ENCODE measurements at regions not wholly inside any gene's neighbourhood (a gene's known extent, or its start where the extent isn't known, plus 50 kb on each side); places are given as distances from the start of the nearest gene placed in this dataset.

GRCh38 chr13:111923991-111924677, 142.8 kb upstream of the SOX1 start:
- no peaks in the 10 kb centered on the region for H3K36me3 ChIP-seq (ENCODE audit: control insufficient read depth in 1 of 2, insufficient read depth in 2 of 2, low read length in 1 of 2)
- H3K9me3 ChIP-seq (ENCODE audit: control insufficient read depth, low read length): peaks cover 2% of the 10 kb centered on the region
- DNase-seq (no peak), ATAC-seq (ENCODE audit: low FRiP score) (no peak)
- WGBS, 2 donors: 60 to 67% methylated on average over 15 of the region's 15 CpGs
- intact Hi-C loops (cut with DNase I): no loop called here
- H3K4me1 ChIP-seq (ENCODE audit: control insufficient read depth in 1 of 2, insufficient read depth in 2 of 2, low read length in 2 of 2): no peaks in the 10 kb centered on the region
- no peak overlapping the region for H3K4me3 ChIP-seq (ENCODE audit: low read length in 2 of 2)
- no peaks in the 10 kb centered on the region for H3K27me3 ChIP-seq (ENCODE audit: control insufficient read depth in 1 of 2, insufficient read depth in 2 of 2, low read length in 1 of 2)
- no peak overlapping the region for H3K27ac ChIP-seq (ENCODE audit: low read depth in 1 of 2, low read length in 2 of 2)

GRCh38 chr13:111924678-111925075, 142.3 kb upstream of the SOX1 start:
- H3K27ac ChIP-seq (ENCODE audit: low read depth in 1 of 2, low read length in 2 of 2): no peak overlapping the region
- peaks cover 2% of the 10 kb centered on the region for H3K9me3 ChIP-seq (ENCODE audit: control insufficient read depth, low read length)
- DNase-seq (no peak), ATAC-seq (ENCODE audit: low FRiP score) (no peak)
- 41 to 51% methylated on average over 6 of the region's 6 CpGs for WGBS, 2 donors
- no peaks in the 10 kb centered on the region for H3K36me3 ChIP-seq (ENCODE audit: control insufficient read depth in 1 of 2, insufficient read depth in 2 of 2, low read length in 1 of 2)
- intact Hi-C loops (cut with DNase I): no loop called here
- no peaks in the 10 kb centered on the region for H3K27me3 ChIP-seq (ENCODE audit: control insufficient read depth in 1 of 2, insufficient read depth in 2 of 2, low read length in 1 of 2)
- H3K4me3 ChIP-seq (ENCODE audit: low read length in 2 of 2): no peak overlapping the region
- H3K4me1 ChIP-seq (ENCODE audit: control insufficient read depth in 1 of 2, insufficient read depth in 2 of 2, low read length in 2 of 2): no peaks in the 10 kb centered on the region

GRCh38 chr13:111925146-111925875, 141.6 kb upstream of the SOX1 start:
- no peaks in the 10 kb centered on the region for H3K27me3 ChIP-seq (ENCODE audit: control insufficient read depth in 1 of 2, insufficient read depth in 2 of 2, low read length in 1 of 2)
- H3K4me3 ChIP-seq (ENCODE audit: low read length in 2 of 2): no peak overlapping the region
- no peak overlapping the region for H3K27ac ChIP-seq (ENCODE audit: low read depth in 1 of 2, low read length in 2 of 2)
- H3K9me3 ChIP-seq (ENCODE audit: control insufficient read depth, low read length): peaks cover 2% of the 10 kb centered on the region
- 91 to 93% methylated on average over 13 of the region's 13 CpGs for WGBS, 2 donors
- intact Hi-C loops (cut with DNase I): no loop called here
- DNase-seq: no peak
- no peaks in the 10 kb centered on the region for H3K4me1 ChIP-seq (ENCODE audit: control insufficient read depth in 1 of 2, insufficient read depth in 2 of 2, low read length in 2 of 2)
- H3K36me3 ChIP-seq (ENCODE audit: control insufficient read depth in 1 of 2, insufficient read depth in 2 of 2, low read length in 1 of 2): no peaks in the 10 kb centered on the region
- no peak for ATAC-seq (ENCODE audit: low FRiP score)

DNA sequence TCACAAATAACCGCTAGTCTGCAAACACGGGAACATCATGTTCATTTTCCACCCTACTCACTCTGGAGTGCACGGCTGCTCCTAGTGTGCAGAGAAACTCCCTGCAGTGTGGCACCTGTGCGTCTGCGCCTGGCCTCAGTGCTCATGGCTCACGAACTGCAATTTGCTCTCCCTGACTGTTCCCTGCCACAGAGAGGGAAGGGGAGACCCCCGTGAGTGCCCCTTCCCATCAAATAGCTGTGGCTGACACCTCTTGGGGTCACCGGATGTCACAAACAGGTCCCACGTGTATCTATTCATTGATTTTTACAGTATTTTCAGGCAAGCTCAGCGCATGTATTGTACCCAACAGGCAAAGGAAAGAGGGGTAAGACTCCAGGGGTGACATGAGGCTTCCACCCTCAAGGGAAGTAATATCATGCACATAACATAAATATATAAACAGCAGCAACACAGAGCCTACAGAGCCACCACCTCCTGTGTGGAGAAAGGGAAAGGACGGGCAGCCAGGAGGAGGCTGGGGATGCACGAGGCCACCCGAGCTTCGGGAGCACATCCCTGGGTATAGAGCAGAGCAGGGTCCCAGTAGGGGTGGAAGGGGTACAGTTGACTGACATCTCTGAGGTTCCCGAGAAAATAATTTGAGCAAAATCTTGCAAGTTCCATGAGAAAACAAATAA, 140.3 kb upstream of the SOX1 start:
- intact Hi-C loops (cut with DNase I): no loop called here
- ATAC-seq (ENCODE audit: low FRiP score) (no peak), DNase-seq (no peak)
- 75 to 80% methylated on average over 15 of the region's 15 CpGs for WGBS, 2 donors
- no peaks in the 10 kb centered on the region for H3K27me3 ChIP-seq (ENCODE audit: control insufficient read depth in 1 of 2, insufficient read depth in 2 of 2, low read length in 1 of 2)
- no peaks in the 10 kb centered on the region for H3K36me3 ChIP-seq (ENCODE audit: control insufficient read depth in 1 of 2, insufficient read depth in 2 of 2, low read length in 1 of 2)
- peaks cover 2% of the 10 kb centered on the region for H3K9me3 ChIP-seq (ENCODE audit: control insufficient read depth, low read length)
- H3K27ac ChIP-seq (ENCODE audit: low read depth in 1 of 2, low read length in 2 of 2): no peak overlapping the region
- no peaks in the 10 kb centered on the region for H3K4me1 ChIP-seq (ENCODE audit: control insufficient read depth in 1 of 2, insufficient read depth in 2 of 2, low read length in 2 of 2)
- no peak overlapping the region for H3K4me3 ChIP-seq (ENCODE audit: low read length in 2 of 2)

GRCh38 chr13:111927181-111927540, 139.8 kb upstream of the SOX1 start:
- DNase-seq: no peak
- peaks cover 2% of the 10 kb centered on the region for H3K9me3 ChIP-seq (ENCODE audit: control insufficient read depth, low read length)
- no peak for ATAC-seq (ENCODE audit: low FRiP score)
- no peaks in the 10 kb centered on the region for H3K4me1 ChIP-seq (ENCODE audit: control insufficient read depth in 1 of 2, insufficient read depth in 2 of 2, low read length in 2 of 2)
- intact Hi-C loops (cut with DNase I): no loop called here
- H3K27me3 ChIP-seq (ENCODE audit: control insufficient read depth in 1 of 2, insufficient read depth in 2 of 2, low read length in 1 of 2): no peaks in the 10 kb centered on the region
- H3K36me3 ChIP-seq (ENCODE audit: control insufficient read depth in 1 of 2, insufficient read depth in 2 of 2, low read length in 1 of 2): no peaks in the 10 kb centered on the region
- no peak overlapping the region for H3K4me3 ChIP-seq (ENCODE audit: low read length in 2 of 2)
- 87 to 92% methylated on average over 12 of the region's 12 CpGs for WGBS, 2 donors
- no peak overlapping the region for H3K27ac ChIP-seq (ENCODE audit: low read depth in 1 of 2, low read length in 2 of 2)

DNA sequence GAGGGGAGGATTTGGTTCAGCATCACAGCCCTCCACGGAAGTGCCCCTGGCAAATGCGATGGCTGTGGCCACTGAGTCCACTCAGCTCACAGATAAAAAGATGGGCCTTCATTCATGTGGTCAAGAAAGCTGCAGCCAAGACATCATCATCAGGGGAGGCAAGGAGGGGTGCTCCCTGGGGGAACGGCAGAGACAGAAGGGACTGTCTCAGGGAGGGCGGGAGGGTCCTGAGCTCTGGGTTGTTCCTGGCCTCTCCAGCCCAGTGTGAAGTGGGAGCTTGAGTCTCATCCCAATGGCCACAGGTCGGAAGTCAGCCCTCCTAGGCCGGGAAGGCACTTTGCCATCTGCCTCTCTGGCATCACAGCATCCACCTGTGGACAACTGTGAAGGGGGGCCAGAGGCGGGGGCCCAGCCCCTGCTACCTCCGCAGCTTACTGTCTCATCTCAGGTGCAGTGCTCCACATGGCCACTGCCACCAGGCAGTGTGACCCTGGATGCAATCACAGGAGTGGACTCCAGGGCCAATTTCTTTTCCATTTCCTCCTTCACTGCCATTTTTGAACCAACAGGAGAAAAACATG, 137.8 kb upstream of the SOX1 start:
- H3K4me3 ChIP-seq (ENCODE audit: low read length in 2 of 2): no peak overlapping the region
- intact Hi-C loops (cut with DNase I): no loop called here
- no peak overlapping the region for H3K27ac ChIP-seq (ENCODE audit: low read depth in 1 of 2, low read length in 2 of 2)
- WGBS, 2 donors: 81 to 83% methylated on average over 8 of the region's 8 CpGs
- no peak for DNase-seq
- H3K27me3 ChIP-seq (ENCODE audit: control insufficient read depth in 1 of 2, insufficient read depth in 2 of 2, low read length in 1 of 2): no peaks in the 10 kb centered on the region
- H3K4me1 ChIP-seq (ENCODE audit: control insufficient read depth in 1 of 2, insufficient read depth in 2 of 2, low read length in 2 of 2): no peaks in the 10 kb centered on the region
- no peak for ATAC-seq (ENCODE audit: low FRiP score)
- peaks cover 2% of the 10 kb centered on the region for H3K9me3 ChIP-seq (ENCODE audit: control insufficient read depth, low read length)
- H3K36me3 ChIP-seq (ENCODE audit: control insufficient read depth in 1 of 2, insufficient read depth in 2 of 2, low read length in 1 of 2): no peaks in the 10 kb centered on the region

DNA sequence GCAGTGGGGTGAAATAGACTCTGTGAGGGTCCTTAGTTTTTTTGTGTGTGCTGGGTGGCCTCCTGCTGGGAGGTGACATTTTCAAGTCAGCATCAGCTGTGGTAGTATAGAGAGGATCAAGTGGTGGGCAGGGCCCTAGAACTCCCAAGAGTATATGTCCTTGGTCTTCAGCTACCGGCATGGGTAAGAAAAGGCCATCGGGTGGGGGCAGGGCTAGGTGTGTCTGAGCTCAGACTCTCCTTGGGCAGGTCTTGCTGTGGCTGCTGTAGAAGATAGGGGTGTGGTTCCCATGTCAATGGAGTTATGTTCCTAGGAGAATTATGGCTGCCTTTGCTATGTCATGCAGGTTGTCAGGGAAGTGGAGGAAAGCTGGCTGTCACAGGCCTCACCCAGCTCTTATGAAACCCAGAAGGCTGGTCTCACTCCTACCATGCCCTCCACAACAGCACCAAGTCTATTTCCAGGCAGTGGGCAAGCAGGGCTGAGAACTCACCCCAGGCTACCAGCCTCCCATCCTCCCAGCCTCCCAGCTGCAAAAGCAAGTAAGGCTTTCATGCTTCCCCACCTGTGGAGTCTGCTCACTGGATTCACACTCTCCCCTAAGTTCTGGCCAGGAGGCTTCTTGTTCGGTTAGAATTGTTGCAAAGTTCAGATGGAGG, 130.6 kb upstream of the SOX1 start:
- no peak for ATAC-seq (ENCODE audit: low FRiP score)
- H3K36me3 ChIP-seq (ENCODE audit: control insufficient read depth in 1 of 2, insufficient read depth in 2 of 2, low read length in 1 of 2): no peaks in the 10 kb centered on the region
- 76 to 84% methylated on average over 3 of the region's 3 CpGs for WGBS, 2 donors
- no peaks in the 10 kb centered on the region for H3K9me3 ChIP-seq (ENCODE audit: control insufficient read depth, low read length)
- H3K27me3 ChIP-seq (ENCODE audit: control insufficient read depth in 1 of 2, insufficient read depth in 2 of 2, low read length in 1 of 2): no peaks in the 10 kb centered on the region
- H3K4me1 ChIP-seq (ENCODE audit: control insufficient read depth in 1 of 2, insufficient read depth in 2 of 2, low read length in 2 of 2): no peaks in the 10 kb centered on the region
- no peak for DNase-seq
- intact Hi-C loops (cut with DNase I): no loop called here
- no peak overlapping the region for H3K27ac ChIP-seq (ENCODE audit: low read depth in 1 of 2, low read length in 2 of 2)
- no peak overlapping the region for H3K4me3 ChIP-seq (ENCODE audit: low read length in 2 of 2)

- 51 to 58% methylated on average over 9 of the region's 9 CpGs for WGBS, 2 donors
- no peaks in the 10 kb centered on the region for H3K9me3 ChIP-seq (ENCODE audit: control insufficient read depth, low read length)
- intact Hi-C loops (cut with DNase I): no loop called here
- H3K27ac ChIP-seq (ENCODE audit: low read depth in 1 of 2, low read length in 2 of 2): no peak overlapping the region
- ATAC-seq (ENCODE audit: low FRiP score) (no peak), DNase-seq (no peak)
- no peaks in the 10 kb centered on the region for H3K4me1 ChIP-seq (ENCODE audit: control insufficient read depth in 1 of 2, insufficient read depth in 2 of 2, low read length in 2 of 2)
- no peaks in the 10 kb centered on the region for H3K27me3 ChIP-seq (ENCODE audit: control insufficient read depth in 1 of 2, insufficient read depth in 2 of 2, low read length in 1 of 2)
- H3K36me3 ChIP-seq (ENCODE audit: control insufficient read depth in 1 of 2, insufficient read depth in 2 of 2, low read length in 1 of 2): no peaks in the 10 kb centered on the region
- H3K4me3 ChIP-seq (ENCODE audit: low read length in 2 of 2): no peak overlapping the region
These were observed 129.1 kb upstream of the SOX1 start for GRCh38 chr13:111937777-111938311.

Measured in aorta (tissue), 5 donors.